Hepatocyte (in vitro differentiated cells): ENCODE measurements at regions not wholly inside any gene's neighbourhood (a gene's known extent, or its start where the extent isn't known, plus 50 kb on each side); places are given as distances from the start of the nearest gene placed in this dataset.

ENCODE experiments used
- DNase-seq: peaks from one replicate; pipeline ENCODE4 v3.0.0-alpha.2; 2016; ENCODE audit warnings: low spot score
- H2AFZ ChIP-seq: fragments of 200-600 bp; sonication (generic); 2 replicates; pipeline ENCODE4 v1.6.0; 2016; ENCODE audit warnings: antibody characterized with exemption, mild to moderate bottlenecking
- H3K27ac ChIP-seq: fragments of 200-600 bp; sonication (generic); 2 replicates; pipeline ENCODE4 v1.5.1; 2016; ENCODE audit warnings: mild to moderate bottlenecking
- H3K27me3 ChIP-seq: fragments of 200-600 bp; sonication (generic); 2 replicates; pipeline ENCODE4 v1.6.1; 2016
- H3K36me3 ChIP-seq: fragments of 200-600 bp; sonication (generic); replicated peaks from 2 replicates; pipeline ENCODE4 v1.5.1; 2016; ENCODE audit warnings: low read depth; ENCODE audit not compliant: insufficient read depth
- H3K4me1 ChIP-seq: fragments of 200-600 bp; sonication (generic); 2 replicates; pipeline ENCODE4 v1.5.1; 2016; ENCODE audit warnings: mild to moderate bottlenecking, moderate library complexity; ENCODE audit not compliant: insufficient read depth
- H3K4me2 ChIP-seq: fragments of 200-600 bp; sonication (generic); 2 replicates; pipeline ENCODE4 v1.6.0; 2016
- H3K4me3 ChIP-seq: fragments of 200-600 bp; sonication (generic); 2 replicates; pipeline ENCODE4 v1.5.1; 2016; ENCODE audit warnings: mild to moderate bottlenecking
- H3K79me2 ChIP-seq: fragments of 200-600 bp; sonication (generic); 2 replicates; pipeline ENCODE4 v1.6.0; 2017; ENCODE audit warnings: mild to moderate bottlenecking
- H3K9me2 ChIP-seq: fragments of 200-600 bp; sonication (generic); replicated peaks from 2 replicates; pipeline ENCODE4 v1.6.0; 2017; ENCODE audit warnings: mild to moderate bottlenecking; ENCODE audit not compliant: insufficient read depth
- H3K9me3 ChIP-seq: fragments of 200-600 bp; sonication (generic); 2 replicates; pipeline ENCODE4 v1.5.1; 2016; ENCODE audit warnings: low read depth, mild to moderate bottlenecking
- H4K20me1 ChIP-seq: fragments of 200-600 bp; sonication (generic); 2 replicates; pipeline ENCODE4 v1.6.0; 2016; ENCODE audit warnings: mild to moderate bottlenecking; ENCODE audit not compliant: insufficient read depth, poor library complexity, severe bottlenecking
- CTCF ChIP-seq: fragments of 200-600 bp; sonication (generic); IDR thresholded peaks from 2 replicates; pipeline ENCODE4 v1.5.1; 2016; ENCODE audit warnings: antibody characterized with exemption, mild to moderate bottlenecking; ENCODE audit not compliant: poor library complexity
- EZH2 ChIP-seq: fragments of 200-600 bp; sonication (generic); IDR thresholded peaks from 2 replicates; pipeline ENCODE4 v1.6.1; 2016; ENCODE audit warnings: antibody characterized with exemption, mild to moderate bottlenecking, borderline replicate concordance
- EZH2phosphoT487 ChIP-seq: fragments of 200-600 bp; sonication (generic); IDR thresholded peaks from one replicate; pipeline ENCODE4 v1.6.1; 2018; ENCODE audit warnings: antibody characterized with exemption, mild to moderate bottlenecking, low read depth, moderate library complexity; ENCODE audit not compliant: unreplicated experiment, severe bottlenecking
- WGBS: methylation state at CpG from one replicate; pipeline ENCODE4 v1.1.6; 2016; ENCODE audit warnings: low lambda C conversion rate; ENCODE audit errors: missing lambda C conversion rate; 5-methylcytosine and 5-hydroxymethylcytosine counted together

- Histone ChIP-seq H3K4me2 (no peak overlapping the region), H3K79me2 (no peaks in the 10 kb centered on the region), H3K9me2 (no peaks in the 10 kb centered on the region), H3K27ac (no peak overlapping the region), H3K9me3 (no peaks in the 10 kb centered on the region), H3K27me3 (no peaks in the 10 kb centered on the region), H2AFZ (no peak overlapping the region), H4K20me1 (no peaks in the 10 kb centered on the region), H3K4me3 (no peak overlapping the region), H3K36me3 (no peaks in the 10 kb centered on the region), H3K4me1 (no peaks in the 10 kb centered on the region)
- DNase-seq = no peak
- TF ChIP-seq CTCF = no peak
- no peak for TF ChIP-seq EZH2
- no peak for TF ChIP-seq EZH2phosphoT487
- WGBS = 81% methylated on average over 1 of the region's 1 CpG
Observed at GRCh38 chr10:88149906-88150305, 286.5 kb downstream of the PTEN start.

- Histone ChIP-seq H3K4me3 (no peak overlapping the region), H3K4me1 (no peaks in the 10 kb centered on the region), H3K27me3 (no peaks in the 10 kb centered on the region), H3K9me3 (no peaks in the 10 kb centered on the region), H3K4me2 (no peak overlapping the region), H4K20me1 (no peaks in the 10 kb centered on the region), H3K36me3 (no peaks in the 10 kb centered on the region), H2AFZ (no peak overlapping the region), H3K79me2 (no peaks in the 10 kb centered on the region), H3K27ac (no peak overlapping the region), H3K9me2 (no peaks in the 10 kb centered on the region)
- 96% methylated on average over 3 of the region's 3 CpGs for WGBS
- no peak for DNase-seq
- TF ChIP-seq EZH2phosphoT487 (no peak), EZH2 (no peak), CTCF (no peak)
Observed at GRCh38 chr10:88150339-88150738, 286.9 kb downstream of the PTEN start.

DNA sequence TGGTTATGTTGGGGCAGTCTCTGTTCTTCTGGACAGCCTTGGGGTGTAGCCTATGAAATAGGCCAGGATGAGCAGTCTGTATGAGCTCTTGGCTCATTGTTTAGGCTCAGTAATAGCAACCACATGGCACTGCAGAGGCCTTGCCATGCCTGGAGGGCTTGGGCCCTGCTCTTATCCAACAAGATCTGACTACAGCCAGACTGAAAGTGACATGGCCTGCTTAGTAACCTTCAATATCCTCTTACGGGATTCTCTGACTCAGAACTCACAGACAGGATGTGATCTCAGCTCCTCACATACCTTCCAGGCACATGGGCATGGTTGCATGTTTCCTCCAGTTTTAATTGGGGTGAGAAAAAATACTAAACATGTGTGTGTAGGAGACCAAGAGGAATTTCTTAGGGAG is 289.3 kb downstream of the PTEN start:
- no peak overlapping the region for H3K4me2 ChIP-seq

More for the DNA sequence above, 289.3 kb downstream of the PTEN start:
- no peaks in the 10 kb centered on the region for H4K20me1 ChIP-seq
- H3K4me1 ChIP-seq = peaks cover 11% of the 10 kb centered on the region
- no peaks in the 10 kb centered on the region for H3K36me3 ChIP-seq
- TF ChIP-seq CTCF (no peak), EZH2phosphoT487 (no peak), EZH2 (no peak)
- H3K27me3 ChIP-seq = no peaks in the 10 kb centered on the region
- H2AFZ ChIP-seq = no peak overlapping the region
- H3K4me3 ChIP-seq = no peak overlapping the region
- peak overlapping the region; percentile 54 for H3K27ac ChIP-seq
- peak; percentile 44 for DNase-seq
- no peaks in the 10 kb centered on the region for H3K9me2 ChIP-seq
- 53% methylated on average over 1 of the region's 1 CpG for WGBS
- H3K79me2 ChIP-seq = no peaks in the 10 kb centered on the region
- no peaks in the 10 kb centered on the region for H3K9me3 ChIP-seq
